A549 (cell line): ENCODE measurements at regions not wholly inside any gene's neighbourhood (a gene's known extent, or its start where the extent isn't known, plus 50 kb on each side); places are given as distances from the start of the nearest gene placed in this dataset.

Experiments
- ATAC-seq, 2 experiments: fragments of 200-7000 bp in 1 of 2; fragments of >200 bp in 1 of 2; cut with Nextera tagmentation in 1 of 2; cut with Tn5 transposase in 1 of 2; 3 replicates each; pipeline versions ENCODE4 v1.8.0 to v1.9.1; 2018 to 2020; ENCODE audit warnings: mild to moderate bottlenecking in 1 of 2, moderate library complexity in 1 of 2
- CTCF ChIA-PET: fragments of 300-600 bp; sonication (Branson Sonifier 250); formaldehyde crosslinking; extraction: SDS; loops from one replicate; lab custom pipeline; 2021; ENCODE audit warnings: antibody characterized with exemption, inconsistent platforms; lab: Yijun Ruan, JAX
- POLR2A ChIA-PET: fragments of 350-600 bp; formaldehyde crosslinking; extraction: SDS; loops from one replicate; lab custom pipeline; 2021; ENCODE audit warnings: antibody characterized with exemption, inconsistent platforms; lab: Yijun Ruan, JAX
- DNase-seq, 2 experiments: peaks; one replicate each; pipeline versions ENCODE4 v3.0.0 to v3.0.0-alpha.2; 2011 to 2016; ENCODE audit warnings: low read depth in 1 of 2, low spot score in 1 of 2
- FAIRE-seq: peaks from 2 replicates; lab custom pipeline; 2011; peaks lifted over from hg19 to GRCh38; lab: Jason Lieb, UNC
- H3K27ac ChIP-seq, 2 experiments: fragments of >200 bp; sonication (Bioruptor Twin); formaldehyde crosslinking; 3 replicates each; pipeline ENCODE4 v1.5.1; 2016 to 2017
- H3K4me1 ChIP-seq: fragments of >200 bp; sonication (Bioruptor Twin); formaldehyde crosslinking; 3 replicates; pipeline ENCODE4 v1.6.1; 2016
- H3K4me2 ChIP-seq: fragments of >200 bp; sonication (Bioruptor Twin); formaldehyde crosslinking; 3 replicates; pipeline ENCODE4 v1.6.1; 2016
- H3K4me3 ChIP-seq: fragments of >200 bp; sonication (Bioruptor Twin); formaldehyde crosslinking; 3 replicates; pipeline ENCODE4 v1.5.1; 2016
- H3K9me3 ChIP-seq: fragments of >200 bp; sonication (Bioruptor Twin); formaldehyde crosslinking; 3 replicates; pipeline ENCODE4 v1.6.1; 2016
- BCL3 ChIP-seq: fragments of >200 bp; sonication (Bioruptor Twin); formaldehyde crosslinking; IDR thresholded peaks from 3 replicates; pipeline ENCODE4 v1.6.1; 2016
- CEBPB ChIP-seq, 2 experiments: fragments of >200 bp in 1 of 2; sonication (Bioruptor Twin) in 1 of 2; formaldehyde crosslinking in 1 of 2; IDR thresholded peaks; 2 replicates each; pipeline ENCODE4 v1.6.1; 2012 to 2016
- CHD2 ChIP-seq: fragments of 150-350 bp; IDR thresholded peaks from 2 replicates; pipeline ENCODE4 v1.6.1; 2014; ENCODE audit warnings: low read length; ENCODE audit not compliant: partially characterized antibody
- CHD4 ChIP-seq: fragments of 200-600 bp; sonication (generic); IDR thresholded peaks from 2 replicates; pipeline ENCODE4 v1.6.1; 2016; ENCODE audit warnings: antibody characterized with exemption, mild to moderate bottlenecking, borderline replicate concordance
- E2F6 ChIP-seq: IDR thresholded peaks from 2 replicates; pipeline ENCODE4 v1.6.1; 2012; ENCODE audit warnings: low read depth, borderline replicate concordance
- EHMT2 ChIP-seq: fragments of 200-600 bp; sonication (generic); IDR thresholded peaks from 2 replicates; pipeline ENCODE4 v1.6.1; 2016; ENCODE audit warnings: antibody characterized with exemption, low read depth, mild to moderate bottlenecking, moderate library complexity
- EP300 ChIP-seq, 2 experiments: fragments of >200 bp; sonication (Bioruptor Twin); formaldehyde crosslinking; IDR thresholded peaks; 2 replicates in 1 of 2; 3 replicates in 1 of 2; pipeline ENCODE4 v1.6.1; 2016 to 2017
- HEYL ChIP-seq: fragments of 250-450 bp; sonication (Bioruptor Pico); IDR thresholded peaks from 2 replicates; pipeline ENCODE4 v1.8.0; 2021; ENCODE audit warnings: mild to moderate bottlenecking, moderate library complexity
- HOXA7 ChIP-seq: fragments of 250-450 bp; sonication (Bioruptor Pico); IDR thresholded peaks from 2 replicates; pipeline ENCODE4 v1.5.0; 2020; ENCODE audit warnings: mild to moderate bottlenecking, moderate library complexity
- HOXB13 ChIP-seq: fragments of 250-450 bp; sonication (Bioruptor Pico); IDR thresholded peaks from 2 replicates; pipeline ENCODE4 v1.5.0; 2020; ENCODE audit warnings: low read depth, mild to moderate bottlenecking, moderate library complexity
- JUN ChIP-seq, 2 experiments: fragments of >200 bp; sonication (Bioruptor Twin); formaldehyde crosslinking; IDR thresholded peaks; 2 replicates in 1 of 2; 3 replicates in 1 of 2; pipeline ENCODE4 v1.6.1; 2016 to 2017
- KDM1A ChIP-seq: fragments of 200-600 bp; sonication (generic); IDR thresholded peaks from 2 replicates; pipeline ENCODE4 v1.6.1; 2016; ENCODE audit warnings: low read depth, mild to moderate bottlenecking
- MAX ChIP-seq: IDR thresholded peaks from 2 replicates; pipeline ENCODE4 v1.6.1; 2012
- MAZ ChIP-seq: fragments of 150-350 bp; IDR thresholded peaks from 2 replicates; pipeline ENCODE4 v1.6.1; 2014; ENCODE audit warnings: antibody characterized with exemption, low read depth, low read length, borderline replicate concordance
- NR3C1 ChIP-seq: fragments of >200 bp; sonication (Bioruptor Twin); formaldehyde crosslinking; IDR thresholded peaks from 3 replicates; pipeline ENCODE4 v1.6.1; 2017
- POLR2A ChIP-seq: IDR thresholded peaks from 2 replicates; pipeline ENCODE4 v1.6.1; 2012; ENCODE audit warnings: mild to moderate bottlenecking, low read length
- POLR2AphosphoS2 ChIP-seq: conservative IDR thresholded peaks from 2 replicates; pipeline ENCODE4 v1.6.1; 2012; ENCODE audit warnings: low read length, improper control_type of control experiment, inconsistent platforms
- TFCP2L1 ChIP-seq: fragments of 250-450 bp; sonication (Bioruptor Pico); IDR thresholded peaks from 2 replicates; pipeline ENCODE4 v1.5.0; 2021; ENCODE audit warnings: mild to moderate bottlenecking
- ZC3H11A ChIP-seq: fragments of 450-650 bp; IDR thresholded peaks from 2 replicates; pipeline ENCODE4 v1.6.1; 2014; ENCODE audit warnings: antibody characterized with exemption, mild to moderate bottlenecking
- ZFP36 ChIP-seq: fragments of 450-650 bp; IDR thresholded peaks from 2 replicates; pipeline ENCODE4 v1.6.1; 2014; ENCODE audit warnings: borderline replicate concordance; ENCODE audit not compliant: partially characterized antibody
- ZNF302 ChIP-seq: fragments of 250-450 bp; sonication (Bioruptor Pico); IDR thresholded peaks from 2 replicates; pipeline ENCODE4 v1.9.0; 2021; ENCODE audit warnings: inconsistent platforms, mild to moderate bottlenecking, moderate library complexity
- WGBS: methylation state at CpG from one replicate; pipeline ENCODE4 v1.1.6; 2017; ENCODE audit errors: missing lambda C conversion rate; 5-methylcytosine and 5-hydroxymethylcytosine counted together
- TF ChIP-seq, protein P1 (sequence below): fragments of 450-650 bp; IDR thresholded peaks from 2 replicates; pipeline ENCODE4 v1.6.1; 2014; ENCODE audit warnings: antibody characterized with exemption
- TF ChIP-seq, protein P2 (sequence below): fragments of 200-600 bp; sonication (generic); IDR thresholded peaks from 2 replicates; pipeline ENCODE4 v1.6.1; 2016; ENCODE audit warnings: antibody characterized with exemption, mild to moderate bottlenecking, moderate library complexity
- TF ChIP-seq, protein P3 (sequence below): fragments of >200 bp; sonication (Bioruptor Twin); formaldehyde crosslinking; IDR thresholded peaks from 2 replicates; pipeline ENCODE4 v1.6.1; 2016

GRCh38 chr16:65655802-65656201 lies 533.9 kb upstream of the CDH11 start:
- POLR2A ChIA-PET: no interaction called here
- CTCF ChIA-PET: interaction anchor here (0.8 to 1.1 kb wide), 2 partner anchors 11 to 17 kb away, joined by 3 read pairs; no protein-coding TSS in a partner anchor
- Histone ChIP-seq H3K9me3 (no peaks in the 10 kb centered on the region), H3K4me3 (no peak overlapping the region), H3K27ac (no peak overlapping the region), H3K4me1 (no peaks in the 10 kb centered on the region), H3K4me2 (no peak overlapping the region)
- ATAC-seq (no peak), DNase-seq (no peak), FAIRE-seq (no peak)
- no peak for TF ChIP-seq POLR2AphosphoS2
- no peak for TF ChIP-seq MAX
- no peak for TF ChIP-seq ZNF302 (CRISPR knock-in tag)
- no peak for TF ChIP-seq HOXA7 (CRISPR knock-in tag)
- 0% methylated on average over 3 of the region's 3 CpGs for WGBS

- H3K4me3 ChIP-seq: no peak overlapping the region
- no peaks in the 10 kb centered on the region for H3K9me3 ChIP-seq
- POLR2A ChIA-PET: no interaction called here
- TF ChIP-seq MAX (no peak), MAZ (no peak), EHMT2 (no peak), CHD2 (no peak), JUN (IDR thresholded peaks at IDR 0.05) (no peak), HEYL (CRISPR knock-in tag) (no peak), POLR2AphosphoS2 (no peak), CHD4 (no peak), TFCP2L1 (no peak), HOXB13 (CRISPR knock-in tag) (no peak), ZFP36 (no peak)
- TF ChIP-seq, protein P1, sequence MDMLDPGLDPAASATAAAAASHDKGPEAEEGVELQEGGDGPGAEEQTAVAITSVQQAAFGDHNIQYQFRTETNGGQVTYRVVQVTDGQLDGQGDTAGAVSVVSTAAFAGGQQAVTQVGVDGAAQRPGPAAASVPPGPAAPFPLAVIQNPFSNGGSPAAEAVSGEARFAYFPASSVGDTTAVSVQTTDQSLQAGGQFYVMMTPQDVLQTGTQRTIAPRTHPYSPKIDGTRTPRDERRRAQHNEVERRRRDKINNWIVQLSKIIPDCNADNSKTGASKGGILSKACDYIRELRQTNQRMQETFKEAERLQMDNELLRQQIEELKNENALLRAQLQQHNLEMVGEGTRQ: no peak
- no peak for FAIRE-seq
- no peak overlapping the region for H3K27ac ChIP-seq
- WGBS: 9% methylated on average over 5 of the region's 5 CpGs
- no peak overlapping the region for H3K4me2 ChIP-seq
- CTCF ChIA-PET: no interaction called here
- DNase-seq: no peak
- H3K4me1 ChIP-seq: no peaks in the 10 kb centered on the region
- ATAC-seq: no peak
These were observed 526.2 kb upstream of the CDH11 start for GRCh38 chr16:65648101-65648500.

GRCh38 chr16:65644821-65645220 lies 523.0 kb upstream of the CDH11 start:
- Histone ChIP-seq H3K4me1 (no peaks in the 10 kb centered on the region), H3K4me3 (no peak overlapping the region), H3K9me3 (no peaks in the 10 kb centered on the region), H3K4me2 (no peak overlapping the region)
- POLR2A ChIA-PET: no interaction called here
- CTCF ChIA-PET: interaction anchor here (0.7 kb wide), 1 partner anchor 10 kb away, joined by 3 read pairs; no protein-coding TSS in a partner anchor
- no peak for ATAC-seq
- 23% methylated on average over 2 of the region's 2 CpGs for WGBS
- TF ChIP-seq KDM1A (no peak), CHD2 (no peak), NR3C1 (no peak), EP300 (IDR thresholded peaks at IDR 0.05) (no peak), ZC3H11A (no peak), CEBPB (IDR thresholded peaks at IDR 0.05) (no peak), POLR2A (no peak), BCL3 (no peak), E2F6 (no peak)
- TF ChIP-seq, protein P2, sequence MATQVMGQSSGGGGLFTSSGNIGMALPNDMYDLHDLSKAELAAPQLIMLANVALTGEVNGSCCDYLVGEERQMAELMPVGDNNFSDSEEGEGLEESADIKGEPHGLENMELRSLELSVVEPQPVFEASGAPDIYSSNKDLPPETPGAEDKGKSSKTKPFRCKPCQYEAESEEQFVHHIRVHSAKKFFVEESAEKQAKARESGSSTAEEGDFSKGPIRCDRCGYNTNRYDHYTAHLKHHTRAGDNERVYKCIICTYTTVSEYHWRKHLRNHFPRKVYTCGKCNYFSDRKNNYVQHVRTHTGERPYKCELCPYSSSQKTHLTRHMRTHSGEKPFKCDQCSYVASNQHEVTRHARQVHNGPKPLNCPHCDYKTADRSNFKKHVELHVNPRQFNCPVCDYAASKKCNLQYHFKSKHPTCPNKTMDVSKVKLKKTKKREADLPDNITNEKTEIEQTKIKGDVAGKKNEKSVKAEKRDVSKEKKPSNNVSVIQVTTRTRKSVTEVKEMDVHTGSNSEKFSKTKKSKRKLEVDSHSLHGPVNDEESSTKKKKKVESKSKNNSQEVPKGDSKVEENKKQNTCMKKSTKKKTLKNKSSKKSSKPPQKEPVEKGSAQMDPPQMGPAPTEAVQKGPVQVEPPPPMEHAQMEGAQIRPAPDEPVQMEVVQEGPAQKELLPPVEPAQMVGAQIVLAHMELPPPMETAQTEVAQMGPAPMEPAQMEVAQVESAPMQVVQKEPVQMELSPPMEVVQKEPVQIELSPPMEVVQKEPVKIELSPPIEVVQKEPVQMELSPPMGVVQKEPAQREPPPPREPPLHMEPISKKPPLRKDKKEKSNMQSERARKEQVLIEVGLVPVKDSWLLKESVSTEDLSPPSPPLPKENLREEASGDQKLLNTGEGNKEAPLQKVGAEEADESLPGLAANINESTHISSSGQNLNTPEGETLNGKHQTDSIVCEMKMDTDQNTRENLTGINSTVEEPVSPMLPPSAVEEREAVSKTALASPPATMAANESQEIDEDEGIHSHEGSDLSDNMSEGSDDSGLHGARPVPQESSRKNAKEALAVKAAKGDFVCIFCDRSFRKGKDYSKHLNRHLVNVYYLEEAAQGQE: no peak
- TF ChIP-seq, protein P1: no peak
- TF ChIP-seq, protein P3, sequence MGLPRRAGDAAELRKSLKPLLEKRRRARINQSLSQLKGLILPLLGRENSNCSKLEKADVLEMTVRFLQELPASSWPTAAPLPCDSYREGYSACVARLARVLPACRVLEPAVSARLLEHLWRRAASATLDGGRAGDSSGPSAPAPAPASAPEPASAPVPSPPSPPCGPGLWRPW: no peak
- TF ChIP-seq, all 56 proteins: peak for 0
- FAIRE-seq (no peak), DNase-seq (no peak)
- H3K27ac ChIP-seq: no peak overlapping the region
